Neural progenitor cell (in vitro differentiated cells): ENCODE measurements at regions not wholly inside any gene's neighbourhood (a gene's known extent, or its start where the extent isn't known, plus 50 kb on each side); places are given as distances from the start of the nearest gene placed in this dataset.

ENCODE experiments used
- DNase-seq: peaks from one replicate; pipeline ENCODE4 v3.0.0-alpha.2; 2016; ENCODE audit warnings: low spot score
- H2AFZ ChIP-seq: fragments of 200-600 bp; sonication (generic); replicated peaks from 2 replicates; pipeline ENCODE4 v1.6.1; 2016; ENCODE audit warnings: antibody characterized with exemption
- H3F3A ChIP-seq: fragments of 200-600 bp; sonication (generic); 2 replicates; pipeline ENCODE4 v1.6.1; 2016; ENCODE audit warnings: antibody characterized with exemption, low read depth
- H3K27ac ChIP-seq: fragments of 200-600 bp; sonication (generic); 2 replicates; pipeline ENCODE4 v1.5.1; 2016; ENCODE audit warnings: mild to moderate bottlenecking
- H3K27me3 ChIP-seq: fragments of 200-600 bp; sonication (generic); 2 replicates; pipeline ENCODE4 v1.6.1; 2016; ENCODE audit warnings: mild to moderate bottlenecking, moderate library complexity
- H3K36me3 ChIP-seq: fragments of 200-600 bp; sonication (generic); 2 replicates; pipeline ENCODE4 v1.5.1; 2016
- H3K4me1 ChIP-seq: fragments of 200-600 bp; sonication (generic); 2 replicates; pipeline ENCODE4 v1.6.1; 2016; ENCODE audit warnings: mixed run types
- H3K4me2 ChIP-seq: fragments of 200-600 bp; sonication (generic); 2 replicates; pipeline ENCODE4 v1.6.1; 2016
- H3K4me3 ChIP-seq: fragments of 200-600 bp; sonication (generic); 2 replicates; pipeline ENCODE4 v1.5.1; 2016
- H3K79me2 ChIP-seq: fragments of 200-600 bp; sonication (generic); 2 replicates; pipeline ENCODE4 v1.6.1; 2016; ENCODE audit warnings: low read depth
- H3K9ac ChIP-seq: fragments of 200-600 bp; sonication (generic); 2 replicates; pipeline ENCODE4 v1.6.1; 2016
- H3K9me3 ChIP-seq: fragments of 200-600 bp; sonication (generic); 2 replicates; pipeline ENCODE4 v1.5.1; 2016; ENCODE audit warnings: low read depth
- H4K20me1 ChIP-seq: fragments of 200-600 bp; sonication (generic); 2 replicates; pipeline ENCODE4 v1.6.1; 2016; ENCODE audit warnings: low read depth
- H3K27ac Mint-ChIP-seq: 3 replicates; pipeline ENCODE4 v1.8.0; 2021; ENCODE audit warnings: mixed read lengths
- H3K27me3 Mint-ChIP-seq: 2 replicates; pipeline ENCODE4 v1.8.0; 2022; ENCODE audit warnings: low read depth, mild to moderate bottlenecking, inconsistent platforms, moderate library complexity, mixed read lengths; ENCODE audit not compliant: insufficient read depth
- H3K36me3 Mint-ChIP-seq: 3 replicates; pipeline ENCODE4 v1.8.0; 2021; ENCODE audit warnings: mixed read lengths
- H3K4me1 Mint-ChIP-seq: 3 replicates; pipeline ENCODE4 v1.8.0; 2021; ENCODE audit warnings: mixed read lengths
- H3K4me3 Mint-ChIP-seq: 3 replicates; pipeline ENCODE4 v1.8.0; 2021; ENCODE audit warnings: mild to moderate bottlenecking, moderate library complexity, mixed read lengths
- H3K9me3 Mint-ChIP-seq: 3 replicates; pipeline ENCODE4 v1.8.0; 2020; ENCODE audit warnings: mixed read lengths
- EZH2 ChIP-seq: fragments of 200-600 bp; sonication (generic); IDR thresholded peaks from 2 replicates; pipeline ENCODE4 v1.6.1; 2017; ENCODE audit warnings: antibody characterized with exemption, mild to moderate bottlenecking, moderate library complexity
- EZH2phosphoT487 ChIP-seq: fragments of 200-600 bp; sonication (generic); IDR thresholded peaks from 2 replicates; pipeline ENCODE4 v1.6.1; 2017; ENCODE audit warnings: antibody characterized with exemption
- TF ChIP-seq, protein P1 (sequence below): fragments of 200-600 bp; sonication (generic); IDR thresholded peaks from 2 replicates; pipeline ENCODE4 v1.5.1; 2017; ENCODE audit warnings: antibody characterized with exemption, mild to moderate bottlenecking

GRCh38 chr16:85483424-85483823, 129.7 kb upstream of the GSE1 start:
- no peaks in the 10 kb centered on the region for H3K27me3 ChIP-seq
- no peaks in the 10 kb centered on the region for H3K36me3 ChIP-seq
- no peaks in the 10 kb centered on the region for H3K9me3 ChIP-seq
- H3K79me2 ChIP-seq = no peaks in the 10 kb centered on the region
- peak overlapping the region; percentile 85 for H3K27ac Mint-ChIP-seq
- TF ChIP-seq EZH2 = no peak
- TF ChIP-seq, protein P1, sequence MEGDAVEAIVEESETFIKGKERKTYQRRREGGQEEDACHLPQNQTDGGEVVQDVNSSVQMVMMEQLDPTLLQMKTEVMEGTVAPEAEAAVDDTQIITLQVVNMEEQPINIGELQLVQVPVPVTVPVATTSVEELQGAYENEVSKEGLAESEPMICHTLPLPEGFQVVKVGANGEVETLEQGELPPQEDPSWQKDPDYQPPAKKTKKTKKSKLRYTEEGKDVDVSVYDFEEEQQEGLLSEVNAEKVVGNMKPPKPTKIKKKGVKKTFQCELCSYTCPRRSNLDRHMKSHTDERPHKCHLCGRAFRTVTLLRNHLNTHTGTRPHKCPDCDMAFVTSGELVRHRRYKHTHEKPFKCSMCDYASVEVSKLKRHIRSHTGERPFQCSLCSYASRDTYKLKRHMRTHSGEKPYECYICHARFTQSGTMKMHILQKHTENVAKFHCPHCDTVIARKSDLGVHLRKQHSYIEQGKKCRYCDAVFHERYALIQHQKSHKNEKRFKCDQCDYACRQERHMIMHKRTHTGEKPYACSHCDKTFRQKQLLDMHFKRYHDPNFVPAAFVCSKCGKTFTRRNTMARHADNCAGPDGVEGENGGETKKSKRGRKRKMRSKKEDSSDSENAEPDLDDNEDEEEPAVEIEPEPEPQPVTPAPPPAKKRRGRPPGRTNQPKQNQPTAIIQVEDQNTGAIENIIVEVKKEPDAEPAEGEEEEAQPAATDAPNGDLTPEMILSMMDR = no peak
- no peak for TF ChIP-seq EZH2phosphoT487
- no peaks in the 10 kb centered on the region for H4K20me1 ChIP-seq
- peaks cover 11% of the 10 kb centered on the region for H3K4me1 ChIP-seq
- no peaks in the 10 kb centered on the region for H3K9me3 Mint-ChIP-seq
- no peak for DNase-seq
- H3K4me1 Mint-ChIP-seq = peaks cover 16% of the 10 kb centered on the region
- H3K4me3 Mint-ChIP-seq = no peak overlapping the region
- H3K27ac ChIP-seq = no peak overlapping the region
- H3K4me3 ChIP-seq = no peak overlapping the region
- peaks cover 12% of the 10 kb centered on the region for H3K27me3 Mint-ChIP-seq
- no peak overlapping the region for H3K4me2 ChIP-seq
- no peaks in the 10 kb centered on the region for H3F3A ChIP-seq
- no peaks in the 10 kb centered on the region for H3K36me3 Mint-ChIP-seq
- no peak overlapping the region for H3K9ac ChIP-seq
- H2AFZ ChIP-seq = no peak overlapping the region

DNA sequence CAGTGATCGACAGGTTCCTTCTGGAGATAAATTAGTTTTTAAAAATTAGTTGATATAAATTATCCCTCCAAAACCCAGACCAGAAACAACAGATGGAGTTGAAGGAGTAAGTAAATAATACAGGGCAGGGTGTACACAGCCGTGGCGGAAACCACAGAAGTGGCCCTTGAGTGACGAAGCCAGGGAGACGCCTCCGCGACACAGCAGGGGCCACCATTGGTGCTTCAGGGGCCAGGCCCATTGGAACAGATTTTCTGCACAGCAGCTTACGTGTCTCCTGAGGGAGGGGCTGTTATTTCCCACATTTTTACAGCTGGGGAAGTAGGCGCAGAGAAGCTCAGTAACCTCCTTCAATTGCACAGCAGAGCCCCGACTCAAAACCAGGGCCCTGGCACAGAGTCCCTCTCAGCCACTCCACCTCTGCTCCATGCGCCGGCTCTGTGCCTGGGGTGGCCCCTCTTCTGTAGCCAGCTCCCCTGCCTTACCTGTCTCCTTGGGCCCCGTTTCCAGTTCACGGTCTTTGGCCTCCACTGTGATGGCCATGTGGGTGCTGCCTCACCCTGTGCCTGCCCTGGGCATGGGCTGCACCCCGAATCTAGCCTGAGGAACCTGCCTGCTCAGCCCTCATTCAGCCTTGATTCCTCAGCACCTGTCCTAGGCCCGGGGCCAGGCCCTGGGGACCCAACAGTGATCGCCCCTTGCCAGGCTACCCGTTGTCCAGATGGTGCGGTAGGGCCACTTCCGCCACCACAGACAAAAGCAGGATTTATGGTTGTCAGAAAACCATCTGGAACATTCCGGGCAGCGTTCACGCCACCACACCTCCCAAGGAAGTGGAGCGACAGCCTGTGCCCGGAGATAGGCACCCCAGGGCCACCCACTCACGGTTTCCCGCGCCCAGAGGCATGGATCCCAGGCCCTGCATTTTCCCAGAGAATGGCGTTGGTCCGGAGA, 128.5 kb upstream of the GSE1 start:
- H3K36me3 Mint-ChIP-seq = no peaks in the 10 kb centered on the region
- no peaks in the 10 kb centered on the region for H3K9me3 Mint-ChIP-seq
- Histone ChIP-seq H3K79me2 (no peaks in the 10 kb centered on the region), H3K9me3 (no peaks in the 10 kb centered on the region), H3K27me3 (no peaks in the 10 kb centered on the region), H2AFZ (no peak overlapping the region), H4K20me1 (no peaks in the 10 kb centered on the region), H3F3A (no peaks in the 10 kb centered on the region), H3K36me3 (no peaks in the 10 kb centered on the region), H3K4me1 (peaks cover 11% of the 10 kb centered on the region), H3K9ac (no peak overlapping the region), H3K4me2 (no peak overlapping the region), H3K4me3 (no peak overlapping the region), H3K27ac (no peak overlapping the region)
- no peak overlapping the region for H3K27ac Mint-ChIP-seq
- peaks cover 12% of the 10 kb centered on the region for H3K27me3 Mint-ChIP-seq
- H3K4me1 Mint-ChIP-seq = peaks cover 20% of the 10 kb centered on the region
- no peak for TF ChIP-seq EZH2phosphoT487
- DNase-seq = no peak
- no peak overlapping the region for H3K4me3 Mint-ChIP-seq

- no peak overlapping the region for H3K4me2 ChIP-seq
- no peaks in the 10 kb centered on the region for H4K20me1 ChIP-seq
- no peak overlapping the region for H3K4me3 ChIP-seq
- DNase-seq = peak; percentile 65
- Mint-ChIP-seq H3K27ac (no peak overlapping the region), H3K27me3 (peaks cover 12% of the 10 kb centered on the region), H3K4me3 (no peak overlapping the region), H3K9me3 (no peaks in the 10 kb centered on the region), H3K4me1 (peaks cover 24% of the 10 kb centered on the region), H3K36me3 (no peaks in the 10 kb centered on the region)
- H3K4me1 ChIP-seq = peaks cover 9% of the 10 kb centered on the region
- no peak overlapping the region for H3K9ac ChIP-seq
- no peaks in the 10 kb centered on the region for H3K36me3 ChIP-seq
- no peak overlapping the region for H2AFZ ChIP-seq
- no peaks in the 10 kb centered on the region for H3F3A ChIP-seq
- no peak overlapping the region for H3K27ac ChIP-seq
- TF ChIP-seq EZH2phosphoT487 = no peak
- TF ChIP-seq, protein P1 = no peak
- H3K27me3 ChIP-seq = no peaks in the 10 kb centered on the region
- no peaks in the 10 kb centered on the region for H3K9me3 ChIP-seq
- H3K79me2 ChIP-seq = no peaks in the 10 kb centered on the region
Observed at GRCh38 chr16:85485379-85485778, 127.7 kb upstream of the GSE1 start.
